Hepatocyte (in vitro differentiated cells): ENCODE measurements at regions not wholly inside any gene's neighbourhood (a gene's known extent, or its start where the extent isn't known, plus 50 kb on each side); places are given as distances from the start of the nearest gene placed in this dataset.

Experiments
- DNase-seq: peaks from one replicate; pipeline ENCODE4 v3.0.0-alpha.2; 2016; ENCODE audit warnings: low spot score
- H2AFZ ChIP-seq: fragments of 200-600 bp; sonication (generic); 2 replicates; pipeline ENCODE4 v1.6.0; 2016; ENCODE audit warnings: antibody characterized with exemption, mild to moderate bottlenecking
- H3K27ac ChIP-seq: fragments of 200-600 bp; sonication (generic); 2 replicates; pipeline ENCODE4 v1.5.1; 2016; ENCODE audit warnings: mild to moderate bottlenecking
- H3K27me3 ChIP-seq: fragments of 200-600 bp; sonication (generic); 2 replicates; pipeline ENCODE4 v1.6.1; 2016
- H3K36me3 ChIP-seq: fragments of 200-600 bp; sonication (generic); replicated peaks from 2 replicates; pipeline ENCODE4 v1.5.1; 2016; ENCODE audit warnings: low read depth; ENCODE audit not compliant: insufficient read depth
- H3K4me1 ChIP-seq: fragments of 200-600 bp; sonication (generic); 2 replicates; pipeline ENCODE4 v1.5.1; 2016; ENCODE audit warnings: mild to moderate bottlenecking, moderate library complexity; ENCODE audit not compliant: insufficient read depth
- H3K4me2 ChIP-seq: fragments of 200-600 bp; sonication (generic); 2 replicates; pipeline ENCODE4 v1.6.0; 2016
- H3K4me3 ChIP-seq: fragments of 200-600 bp; sonication (generic); 2 replicates; pipeline ENCODE4 v1.5.1; 2016; ENCODE audit warnings: mild to moderate bottlenecking
- H3K79me2 ChIP-seq: fragments of 200-600 bp; sonication (generic); 2 replicates; pipeline ENCODE4 v1.6.0; 2017; ENCODE audit warnings: mild to moderate bottlenecking
- H3K9me2 ChIP-seq: fragments of 200-600 bp; sonication (generic); replicated peaks from 2 replicates; pipeline ENCODE4 v1.6.0; 2017; ENCODE audit warnings: mild to moderate bottlenecking; ENCODE audit not compliant: insufficient read depth
- H3K9me3 ChIP-seq: fragments of 200-600 bp; sonication (generic); 2 replicates; pipeline ENCODE4 v1.5.1; 2016; ENCODE audit warnings: low read depth, mild to moderate bottlenecking
- H4K20me1 ChIP-seq: fragments of 200-600 bp; sonication (generic); 2 replicates; pipeline ENCODE4 v1.6.0; 2016; ENCODE audit warnings: mild to moderate bottlenecking; ENCODE audit not compliant: insufficient read depth, poor library complexity, severe bottlenecking
- CTCF ChIP-seq: fragments of 200-600 bp; sonication (generic); IDR thresholded peaks from 2 replicates; pipeline ENCODE4 v1.5.1; 2016; ENCODE audit warnings: antibody characterized with exemption, mild to moderate bottlenecking; ENCODE audit not compliant: poor library complexity
- EZH2 ChIP-seq: fragments of 200-600 bp; sonication (generic); IDR thresholded peaks from 2 replicates; pipeline ENCODE4 v1.6.1; 2016; ENCODE audit warnings: antibody characterized with exemption, mild to moderate bottlenecking, borderline replicate concordance
- EZH2phosphoT487 ChIP-seq: fragments of 200-600 bp; sonication (generic); IDR thresholded peaks from one replicate; pipeline ENCODE4 v1.6.1; 2018; ENCODE audit warnings: antibody characterized with exemption, mild to moderate bottlenecking, low read depth, moderate library complexity; ENCODE audit not compliant: unreplicated experiment, severe bottlenecking
- WGBS: methylation state at CpG from one replicate; pipeline ENCODE4 v1.1.6; 2016; ENCODE audit warnings: low lambda C conversion rate; ENCODE audit errors: missing lambda C conversion rate; 5-methylcytosine and 5-hydroxymethylcytosine counted together

DNA sequence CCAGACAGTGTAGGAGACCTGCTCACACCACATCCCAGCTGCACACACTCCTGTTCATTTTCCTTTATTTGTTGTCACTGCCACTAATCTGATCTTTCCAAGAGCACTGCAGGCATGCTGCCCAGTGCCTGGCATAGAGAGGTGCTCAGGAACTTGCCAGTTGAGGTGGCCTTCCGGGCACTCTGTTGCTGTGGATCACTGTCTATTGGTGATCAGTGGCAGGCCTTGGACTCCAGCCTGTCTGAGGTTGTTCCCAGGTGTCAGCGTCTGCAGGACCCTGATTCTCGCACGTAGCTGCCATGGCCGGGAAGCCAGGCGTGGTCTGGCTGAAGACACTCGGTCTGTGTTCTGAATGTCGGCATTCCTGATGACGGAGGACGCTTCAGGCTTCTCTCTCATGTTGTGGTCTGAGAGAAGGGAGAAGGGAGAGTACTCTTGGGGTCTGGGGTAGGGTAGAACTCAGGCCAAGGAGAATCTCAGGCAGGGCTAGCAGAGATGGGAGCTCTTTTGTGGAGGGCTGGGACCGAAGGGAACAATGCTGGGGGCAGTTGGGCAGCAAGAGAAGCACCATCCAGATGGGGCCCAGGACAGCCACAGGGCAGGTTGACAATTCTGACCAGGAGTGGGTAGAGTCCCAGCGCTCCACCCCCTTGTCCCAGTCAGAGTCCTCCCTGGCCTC is 240.9 kb downstream of the MYCN start:
- TF ChIP-seq EZH2 (no peak), CTCF (no peak), EZH2phosphoT487 (no peak)
- 98% methylated on average over 12 of the region's 12 CpGs for WGBS
- DNase-seq = no peak
- H3K9me2 ChIP-seq = no peaks in the 10 kb centered on the region
- H3K27ac ChIP-seq = no peak overlapping the region
- no peak overlapping the region for H2AFZ ChIP-seq
- no peaks in the 10 kb centered on the region for H3K79me2 ChIP-seq
- no peak overlapping the region for H3K4me3 ChIP-seq
- H4K20me1 ChIP-seq = no peaks in the 10 kb centered on the region
- H3K36me3 ChIP-seq = no peaks in the 10 kb centered on the region
- no peaks in the 10 kb centered on the region for H3K4me1 ChIP-seq
- no peaks in the 10 kb centered on the region for H3K9me3 ChIP-seq
- H3K27me3 ChIP-seq = no peaks in the 10 kb centered on the region
- H3K4me2 ChIP-seq = no peak overlapping the region

DNA sequence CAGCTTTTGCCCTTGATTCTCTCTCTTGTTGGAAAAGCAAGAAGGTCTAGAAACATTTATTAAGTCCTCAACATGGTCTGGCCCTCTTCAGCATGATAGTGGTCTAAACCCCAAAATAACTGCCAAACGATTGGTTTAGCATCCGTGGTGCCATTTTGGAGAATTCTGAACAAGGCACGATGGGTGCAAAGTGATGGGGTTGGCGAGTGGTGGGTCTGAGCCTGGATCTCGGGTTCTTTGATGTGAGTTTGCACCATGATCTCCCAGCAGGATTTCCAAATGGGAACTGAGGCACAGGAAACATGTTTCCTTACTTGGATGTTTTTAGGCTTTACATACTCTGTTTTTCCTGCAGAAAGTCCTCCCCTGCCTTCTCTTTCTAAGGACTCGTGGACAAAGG is 240.3 kb downstream of the MYCN start:
- no peaks in the 10 kb centered on the region for H3K9me3 ChIP-seq
- H3K79me2 ChIP-seq = no peaks in the 10 kb centered on the region
- no peaks in the 10 kb centered on the region for H3K9me2 ChIP-seq
- no peak overlapping the region for H3K4me2 ChIP-seq
- 87% methylated on average over 6 of the region's 6 CpGs for WGBS
- no peak overlapping the region for H2AFZ ChIP-seq
- H3K36me3 ChIP-seq = no peaks in the 10 kb centered on the region
- H3K4me3 ChIP-seq = no peak overlapping the region
- H3K27me3 ChIP-seq = no peaks in the 10 kb centered on the region
- no peak for DNase-seq
- TF ChIP-seq EZH2 (no peak), EZH2phosphoT487 (no peak), CTCF (no peak)
- H3K27ac ChIP-seq = no peak overlapping the region
- H3K4me1 ChIP-seq = no peaks in the 10 kb centered on the region
- H4K20me1 ChIP-seq = no peaks in the 10 kb centered on the region

- Histone ChIP-seq H3K4me1 (no peaks in the 10 kb centered on the region), H3K27me3 (no peaks in the 10 kb centered on the region), H2AFZ (no peak overlapping the region), H3K36me3 (no peaks in the 10 kb centered on the region), H3K27ac (no peak overlapping the region), H3K4me3 (no peak overlapping the region), H3K9me2 (no peaks in the 10 kb centered on the region), H3K9me3 (no peaks in the 10 kb centered on the region), H3K79me2 (no peaks in the 10 kb centered on the region), H3K4me2 (no peak overlapping the region), H4K20me1 (no peaks in the 10 kb centered on the region)
- WGBS = 28% methylated on average over 8 of the region's 8 CpGs
- peak; percentile 28 for DNase-seq
- TF ChIP-seq CTCF (no peak), EZH2 (no peak), EZH2phosphoT487 (no peak)
Observed at GRCh38 chr2:16179701-16180416, 239.5 kb downstream of the MYCN start.
